ENCODE measurements at regions not wholly inside any gene's neighbourhood (a gene's known extent, or its start where the extent isn't known, plus 50 kb on each side); places are given as distances from the start of the nearest gene placed in this dataset.

GRCh38 chr2:15826273-15826717, 114.1 kb upstream of the MYCN start:
- Mint-ChIP-seq H3K4me3 (ENCODE audit: unreplicated experiment) (peak overlapping the region; percentile 78), H3K9me3 (ENCODE audit: unreplicated experiment) (peaks cover 4% of the 10 kb centered on the region), H3K27me3 (ENCODE audit: unreplicated experiment) (peaks cover 8% of the 10 kb centered on the region), H3K27ac (ENCODE audit: unreplicated experiment) (peak overlapping the region; percentile 95), H3K36me3 (ENCODE audit: unreplicated experiment) (no peaks in the 10 kb centered on the region), H3K4me1 (ENCODE audit: low read depth, unreplicated experiment) (peaks cover 9% of the 10 kb centered on the region)
- TF ChIP-seq, protein P1, sequence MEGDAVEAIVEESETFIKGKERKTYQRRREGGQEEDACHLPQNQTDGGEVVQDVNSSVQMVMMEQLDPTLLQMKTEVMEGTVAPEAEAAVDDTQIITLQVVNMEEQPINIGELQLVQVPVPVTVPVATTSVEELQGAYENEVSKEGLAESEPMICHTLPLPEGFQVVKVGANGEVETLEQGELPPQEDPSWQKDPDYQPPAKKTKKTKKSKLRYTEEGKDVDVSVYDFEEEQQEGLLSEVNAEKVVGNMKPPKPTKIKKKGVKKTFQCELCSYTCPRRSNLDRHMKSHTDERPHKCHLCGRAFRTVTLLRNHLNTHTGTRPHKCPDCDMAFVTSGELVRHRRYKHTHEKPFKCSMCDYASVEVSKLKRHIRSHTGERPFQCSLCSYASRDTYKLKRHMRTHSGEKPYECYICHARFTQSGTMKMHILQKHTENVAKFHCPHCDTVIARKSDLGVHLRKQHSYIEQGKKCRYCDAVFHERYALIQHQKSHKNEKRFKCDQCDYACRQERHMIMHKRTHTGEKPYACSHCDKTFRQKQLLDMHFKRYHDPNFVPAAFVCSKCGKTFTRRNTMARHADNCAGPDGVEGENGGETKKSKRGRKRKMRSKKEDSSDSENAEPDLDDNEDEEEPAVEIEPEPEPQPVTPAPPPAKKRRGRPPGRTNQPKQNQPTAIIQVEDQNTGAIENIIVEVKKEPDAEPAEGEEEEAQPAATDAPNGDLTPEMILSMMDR (IDR thresholded peaks at IDR 0.05; ENCODE audit: partially characterized antibody, unreplicated experiment): no peak
- peak; percentile 52 for DNase-seq

DNA sequence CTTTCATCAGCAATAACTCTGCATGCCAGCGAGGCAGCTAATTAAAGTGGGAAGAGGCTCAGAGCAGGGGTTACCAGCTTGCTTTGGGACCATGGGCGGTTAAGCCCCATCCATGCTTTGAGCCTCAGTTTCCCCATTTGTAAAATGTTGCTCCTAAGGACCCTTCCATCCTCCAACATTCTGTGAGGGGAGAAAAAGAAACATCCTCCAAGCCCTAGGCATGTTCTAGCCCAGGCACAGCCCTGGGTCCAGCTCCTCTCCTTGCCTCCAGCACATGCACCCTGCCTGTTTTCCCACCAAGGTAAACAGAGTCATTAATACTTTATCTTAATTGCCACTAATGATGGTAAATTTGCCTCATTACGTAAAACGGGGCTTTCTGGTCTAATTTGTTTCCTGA, 113.3 kb upstream of the MYCN start:
- Mint-ChIP-seq H3K9me3 (ENCODE audit: unreplicated experiment) (peaks cover 4% of the 10 kb centered on the region), H3K27me3 (ENCODE audit: unreplicated experiment) (peaks cover 8% of the 10 kb centered on the region), H3K4me1 (ENCODE audit: low read depth, unreplicated experiment) (peaks cover 9% of the 10 kb centered on the region), H3K36me3 (ENCODE audit: unreplicated experiment) (no peaks in the 10 kb centered on the region), H3K4me3 (ENCODE audit: unreplicated experiment) (no peak overlapping the region), H3K27ac (ENCODE audit: unreplicated experiment) (no peak overlapping the region)
- DNase-seq: no peak
- TF ChIP-seq, protein P1 (IDR thresholded peaks at IDR 0.05; ENCODE audit: partially characterized antibody, unreplicated experiment): no peak

- DNase-seq: no peak
- Mint-ChIP-seq H3K4me1 (ENCODE audit: low read depth, unreplicated experiment) (peaks cover 9% of the 10 kb centered on the region), H3K36me3 (ENCODE audit: unreplicated experiment) (peaks cover 2% of the 10 kb centered on the region), H3K27ac (ENCODE audit: unreplicated experiment) (no peak overlapping the region), H3K9me3 (ENCODE audit: unreplicated experiment) (peaks cover 4% of the 10 kb centered on the region), H3K27me3 (ENCODE audit: unreplicated experiment) (peaks cover 6% of the 10 kb centered on the region), H3K4me3 (ENCODE audit: unreplicated experiment) (no peak overlapping the region)
- TF ChIP-seq, protein P1 (IDR thresholded peaks at IDR 0.05; ENCODE audit: partially characterized antibody, unreplicated experiment): no peak
Observed at GRCh38 chr2:15828576-15828975, 111.8 kb upstream of the MYCN start.

- DNase-seq: no peak
- TF ChIP-seq, protein P1 (IDR thresholded peaks at IDR 0.05; ENCODE audit: partially characterized antibody, unreplicated experiment): no peak
- peaks cover 4% of the 10 kb centered on the region for H3K9me3 Mint-ChIP-seq (ENCODE audit: unreplicated experiment)
- peaks cover 5% of the 10 kb centered on the region for H3K36me3 Mint-ChIP-seq (ENCODE audit: unreplicated experiment)
- peaks cover 9% of the 10 kb centered on the region for H3K4me1 Mint-ChIP-seq (ENCODE audit: low read depth, unreplicated experiment)
- no peak overlapping the region for H3K27ac Mint-ChIP-seq (ENCODE audit: unreplicated experiment)
- H3K27me3 Mint-ChIP-seq (ENCODE audit: unreplicated experiment): peaks cover 6% of the 10 kb centered on the region
- no peak overlapping the region for H3K4me3 Mint-ChIP-seq (ENCODE audit: unreplicated experiment)
Observed at GRCh38 chr2:15829091-15829801, 111.1 kb upstream of the MYCN start.

DNA sequence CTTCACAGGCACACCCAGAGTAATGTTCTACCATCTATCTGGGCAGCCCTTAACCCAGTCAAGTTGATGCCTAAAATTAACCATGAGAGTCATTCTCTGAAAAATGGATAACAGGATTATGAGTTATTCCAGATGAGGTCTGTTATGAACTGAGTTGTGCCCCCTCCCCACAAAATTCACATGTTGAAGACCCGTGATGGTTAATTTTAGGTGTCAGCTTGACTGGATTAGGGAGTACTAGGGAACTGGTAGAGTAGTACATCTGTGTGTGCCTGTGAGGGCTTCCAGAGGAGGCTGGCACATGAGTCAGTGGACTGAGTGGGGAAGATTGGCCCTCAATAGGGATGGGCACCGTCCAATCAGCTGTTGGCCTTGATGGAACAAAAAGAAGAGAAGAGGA, 110.4 kb upstream of the MYCN start:
- DNase-seq: no peak
- Mint-ChIP-seq H3K27ac (ENCODE audit: unreplicated experiment) (no peak overlapping the region), H3K4me3 (ENCODE audit: unreplicated experiment) (no peak overlapping the region), H3K36me3 (ENCODE audit: unreplicated experiment) (peaks cover 5% of the 10 kb centered on the region), H3K4me1 (ENCODE audit: low read depth, unreplicated experiment) (peaks cover 9% of the 10 kb centered on the region), H3K9me3 (ENCODE audit: unreplicated experiment) (peaks cover 4% of the 10 kb centered on the region), H3K27me3 (ENCODE audit: unreplicated experiment) (peaks cover 6% of the 10 kb centered on the region)
- TF ChIP-seq, protein P1 (IDR thresholded peaks at IDR 0.05; ENCODE audit: partially characterized antibody, unreplicated experiment): no peak
